ENCODE measurements at regions not wholly inside any gene's neighbourhood (a gene's known extent, or its start where the extent isn't known, plus 50 kb on each side); places are given as distances from the start of the nearest gene placed in this dataset.

GRCh38 chr16:73616770-73617169 is 568.8 kb upstream of the ZFHX3 start:
- no peak for TF ChIP-seq POLR2A (IDR thresholded peaks at IDR 0.05)
- TF ChIP-seq CTCF (IDR thresholded peaks at IDR 0.05) = no peak

Data from tibial nerve (tissue), 3 donors.